Retinal pigment epithelial cell (primary cell): ENCODE measurements at regions not wholly inside any gene's neighbourhood (a gene's known extent, or its start where the extent isn't known, plus 50 kb on each side); places are given as distances from the start of the nearest gene placed in this dataset.

Experiments used
- DNase-seq: peaks from one replicate; pipeline ENCODE4 v3.0.0-alpha.2; 2010; ENCODE audit warnings: low read depth
- H3K4me3 ChIP-seq: 2 replicates; pipeline ENCODE4 v1.5.1; 2011; ENCODE audit warnings: mild to moderate bottlenecking, low read length, control low read depth, moderate library complexity
- TF ChIP-seq, protein P1 (sequence below): conservative IDR thresholded peaks from 2 replicates; pipeline ENCODE4 v1.5.1; 2011; ENCODE audit warnings: low read depth, low read length, control low read depth, inconsistent platforms

DNA sequence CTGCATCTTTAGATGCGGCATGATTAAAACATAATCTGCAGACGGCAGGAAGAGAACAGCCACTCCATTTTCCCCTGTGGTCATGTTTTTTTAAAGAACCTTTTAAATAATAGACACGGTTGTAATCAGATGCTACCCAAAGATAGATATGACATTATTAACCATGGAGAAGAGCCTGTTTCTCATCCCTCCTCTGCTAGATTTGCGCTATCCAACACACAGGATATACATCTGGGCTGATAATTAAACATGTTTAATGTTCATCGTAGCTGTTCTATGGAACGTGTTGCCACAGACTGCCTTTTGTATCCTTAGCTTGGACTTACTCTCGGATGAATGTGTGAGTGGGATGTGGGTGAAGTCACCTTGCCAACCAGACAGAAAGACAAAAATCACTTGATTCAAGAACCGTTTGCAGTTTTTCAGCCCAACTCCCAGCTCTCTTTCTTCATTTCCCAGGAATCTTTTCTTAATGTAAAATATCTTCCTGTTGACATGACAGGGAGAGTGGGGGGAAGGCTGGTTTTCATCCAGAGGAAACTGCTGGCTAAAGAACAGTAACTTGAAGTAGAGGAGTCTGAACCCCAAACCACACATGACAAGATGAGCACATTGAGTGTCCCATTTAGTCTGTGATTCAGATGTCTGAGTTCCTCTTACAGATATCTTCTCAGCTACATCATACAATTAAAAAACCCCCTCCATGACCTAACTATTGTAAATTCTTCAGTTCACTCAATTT is 118.6 kb upstream of the PRICKLE2 start:
- TF ChIP-seq, protein P1, sequence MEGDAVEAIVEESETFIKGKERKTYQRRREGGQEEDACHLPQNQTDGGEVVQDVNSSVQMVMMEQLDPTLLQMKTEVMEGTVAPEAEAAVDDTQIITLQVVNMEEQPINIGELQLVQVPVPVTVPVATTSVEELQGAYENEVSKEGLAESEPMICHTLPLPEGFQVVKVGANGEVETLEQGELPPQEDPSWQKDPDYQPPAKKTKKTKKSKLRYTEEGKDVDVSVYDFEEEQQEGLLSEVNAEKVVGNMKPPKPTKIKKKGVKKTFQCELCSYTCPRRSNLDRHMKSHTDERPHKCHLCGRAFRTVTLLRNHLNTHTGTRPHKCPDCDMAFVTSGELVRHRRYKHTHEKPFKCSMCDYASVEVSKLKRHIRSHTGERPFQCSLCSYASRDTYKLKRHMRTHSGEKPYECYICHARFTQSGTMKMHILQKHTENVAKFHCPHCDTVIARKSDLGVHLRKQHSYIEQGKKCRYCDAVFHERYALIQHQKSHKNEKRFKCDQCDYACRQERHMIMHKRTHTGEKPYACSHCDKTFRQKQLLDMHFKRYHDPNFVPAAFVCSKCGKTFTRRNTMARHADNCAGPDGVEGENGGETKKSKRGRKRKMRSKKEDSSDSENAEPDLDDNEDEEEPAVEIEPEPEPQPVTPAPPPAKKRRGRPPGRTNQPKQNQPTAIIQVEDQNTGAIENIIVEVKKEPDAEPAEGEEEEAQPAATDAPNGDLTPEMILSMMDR: no peak
- no peak overlapping the region for H3K4me3 ChIP-seq
- no peak for DNase-seq

DNA sequence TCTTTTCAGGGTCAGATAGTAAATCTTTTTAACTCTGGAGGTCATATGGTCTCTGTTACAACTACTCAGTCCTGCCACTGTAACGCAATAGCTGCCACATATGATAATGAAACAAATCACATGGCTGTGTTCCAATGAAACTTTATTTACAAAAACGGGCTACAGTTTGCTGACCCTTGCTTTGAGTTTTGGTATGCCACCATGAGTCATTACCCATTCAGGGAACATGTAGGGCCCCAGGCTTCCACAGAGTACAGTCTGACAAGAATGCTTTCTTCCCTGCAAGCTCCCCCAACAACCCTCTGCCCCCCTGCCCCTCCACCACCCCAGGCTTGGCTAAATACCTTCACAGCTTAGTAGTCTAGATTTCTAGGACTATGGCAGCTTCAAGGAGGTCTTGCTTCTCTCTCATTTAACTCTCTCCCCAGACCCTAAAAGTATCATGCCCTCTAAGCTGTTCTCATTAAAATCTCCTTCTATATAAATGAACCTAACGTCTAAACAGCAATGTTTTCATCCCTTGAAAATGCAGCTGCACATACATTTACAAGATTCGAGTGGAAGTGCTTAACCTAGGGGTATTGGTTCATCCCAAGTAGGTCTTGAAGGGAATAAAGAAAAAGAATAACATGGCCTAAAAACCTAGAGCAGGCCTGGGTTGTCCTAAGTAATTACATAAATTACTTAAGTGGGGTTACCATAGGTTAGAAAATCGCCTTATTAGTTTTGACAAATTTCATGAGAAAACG is 117.8 kb upstream of the PRICKLE2 start:
- no peak overlapping the region for H3K4me3 ChIP-seq
- peak; percentile 96 for DNase-seq

DNA sequence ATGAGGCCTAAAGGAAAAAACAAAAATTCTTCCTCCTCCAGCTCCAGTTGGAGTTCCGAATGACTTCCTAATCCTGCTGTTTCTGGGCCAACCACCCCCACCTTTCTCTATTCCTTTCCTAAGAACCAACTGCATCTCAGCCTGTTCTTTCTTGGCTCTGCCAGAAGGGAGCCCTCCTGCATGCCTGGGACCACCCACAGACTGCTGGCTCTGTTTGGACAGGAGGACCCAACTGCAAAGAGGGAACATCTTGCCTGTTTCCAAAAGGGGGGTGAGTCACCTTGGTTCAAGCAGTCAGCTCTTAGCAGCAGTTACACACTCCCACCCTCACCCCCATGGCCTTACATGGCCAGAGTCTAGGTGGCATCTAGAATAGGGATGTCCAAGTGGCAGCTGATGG is 116.0 kb upstream of the PRICKLE2 start:
- no peak overlapping the region for H3K4me3 ChIP-seq
- TF ChIP-seq, protein P1: no peak
- DNase-seq: no peak

More for the DNA sequence above, 117.8 kb upstream of the PRICKLE2 start:
- TF ChIP-seq, protein P1: no peak

DNA sequence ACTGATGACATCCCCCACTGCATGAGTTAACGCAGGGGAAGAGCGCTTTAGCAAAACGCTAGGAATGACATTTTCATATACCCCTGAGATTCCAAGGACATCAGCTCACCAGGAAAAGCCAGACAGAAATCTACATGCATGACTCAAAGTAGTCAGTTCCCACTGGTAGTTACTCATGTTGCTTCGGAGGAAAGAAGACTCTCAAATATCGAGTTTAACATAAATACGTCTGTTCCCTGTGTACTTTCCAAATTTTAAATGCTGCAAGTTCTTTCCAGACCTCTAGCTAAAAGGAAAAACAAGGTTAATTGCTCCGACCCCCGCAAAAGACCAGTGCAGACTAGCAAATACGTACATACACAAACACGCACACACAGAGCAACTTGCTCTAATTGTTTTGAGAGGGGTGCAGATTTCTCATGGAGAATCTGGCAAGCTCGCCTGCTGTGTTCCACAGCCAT is 115.4 kb upstream of the PRICKLE2 start:
- DNase-seq: no peak
- TF ChIP-seq, protein P1: no peak
- no peak overlapping the region for H3K4me3 ChIP-seq

DNA sequence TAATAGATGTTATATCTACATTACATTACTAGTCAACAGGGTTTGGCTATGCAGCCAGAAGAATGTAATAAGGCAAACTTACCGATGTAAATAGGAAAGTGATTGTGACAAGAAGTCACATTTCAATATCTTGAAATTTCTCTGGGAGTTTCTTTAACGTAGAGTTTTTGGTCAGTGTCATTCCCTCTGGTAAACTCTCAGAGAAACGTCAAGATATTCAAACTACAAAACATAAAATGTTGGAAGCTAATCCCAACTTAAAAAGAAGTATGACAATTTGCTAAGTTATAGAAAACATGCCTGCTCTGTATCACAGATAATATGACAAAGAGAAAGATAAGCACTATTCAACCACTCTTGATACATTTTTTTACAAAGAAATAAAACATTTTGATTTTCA is 111.2 kb upstream of the PRICKLE2 start:
- DNase-seq: no peak
- TF ChIP-seq, protein P1: no peak
- no peak overlapping the region for H3K4me3 ChIP-seq

DNA sequence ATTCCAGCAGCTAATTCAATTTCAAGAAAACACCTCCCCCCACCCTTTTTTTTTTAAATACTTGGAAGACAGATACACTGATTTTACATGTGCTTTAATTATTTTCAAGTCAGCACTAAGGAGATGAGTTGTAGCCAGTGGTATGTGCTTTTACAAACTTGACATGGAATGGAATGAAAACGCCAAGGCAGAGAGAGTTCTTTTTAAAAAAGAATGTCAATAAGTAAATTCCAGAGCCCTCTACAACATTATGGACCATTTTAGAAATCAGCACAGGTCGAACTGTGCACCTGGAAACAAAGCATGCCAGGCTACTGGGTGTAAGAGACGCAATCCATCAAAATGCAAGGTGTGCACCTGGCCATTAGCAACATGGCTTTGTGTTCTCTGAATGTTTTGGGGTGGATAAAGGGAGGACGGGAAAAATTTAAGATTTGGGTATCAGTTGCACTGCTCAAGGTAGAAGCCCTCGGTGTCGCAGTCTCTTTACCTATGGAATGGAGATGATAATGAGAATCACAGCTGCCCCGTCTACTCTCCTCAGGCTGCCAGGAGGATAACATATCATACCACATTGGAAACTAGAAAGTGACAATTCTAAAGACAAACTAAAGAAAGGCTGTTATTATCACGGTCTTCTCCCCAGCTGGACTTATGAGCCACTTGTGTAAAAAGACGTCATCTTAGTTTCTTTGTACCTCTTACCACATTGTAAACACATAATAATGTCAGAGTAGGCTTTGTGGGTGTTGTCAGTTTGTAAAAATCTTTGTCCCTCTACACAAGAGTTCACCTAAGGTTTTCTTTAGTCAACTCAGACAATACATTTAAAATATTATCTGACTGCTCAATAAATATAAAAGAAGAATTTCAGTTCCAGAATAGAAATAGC is 107.4 kb upstream of the PRICKLE2 start:
- no peak overlapping the region for H3K4me3 ChIP-seq
- TF ChIP-seq, protein P1: no peak
- no peak for DNase-seq
